ENCODE measurements at regions not wholly inside any gene's neighbourhood (a gene's known extent, or its start where the extent isn't known, plus 50 kb on each side); places are given as distances from the start of the nearest gene placed in this dataset.

DNA sequence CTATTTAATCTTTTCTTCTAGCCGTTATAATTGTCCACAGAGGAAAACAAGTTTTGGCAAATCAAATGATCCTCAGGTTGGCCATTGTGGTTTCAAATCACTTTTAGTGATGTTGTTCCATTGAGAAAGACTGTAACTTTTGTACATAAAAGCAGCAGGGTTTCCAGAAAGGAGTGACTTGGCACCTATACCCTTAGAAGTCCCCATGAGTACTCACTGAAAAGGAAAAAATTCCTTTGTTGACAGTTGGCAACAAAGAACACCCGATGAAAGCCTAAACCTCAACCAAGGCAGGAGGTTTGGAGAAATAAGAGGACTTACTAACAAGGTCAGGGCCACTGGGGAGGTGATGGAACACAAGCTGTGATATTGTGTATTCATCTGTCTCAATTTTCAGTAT is 474.4 kb downstream of the RAPGEF2 start:
- TF ChIP-seq, protein P1, sequence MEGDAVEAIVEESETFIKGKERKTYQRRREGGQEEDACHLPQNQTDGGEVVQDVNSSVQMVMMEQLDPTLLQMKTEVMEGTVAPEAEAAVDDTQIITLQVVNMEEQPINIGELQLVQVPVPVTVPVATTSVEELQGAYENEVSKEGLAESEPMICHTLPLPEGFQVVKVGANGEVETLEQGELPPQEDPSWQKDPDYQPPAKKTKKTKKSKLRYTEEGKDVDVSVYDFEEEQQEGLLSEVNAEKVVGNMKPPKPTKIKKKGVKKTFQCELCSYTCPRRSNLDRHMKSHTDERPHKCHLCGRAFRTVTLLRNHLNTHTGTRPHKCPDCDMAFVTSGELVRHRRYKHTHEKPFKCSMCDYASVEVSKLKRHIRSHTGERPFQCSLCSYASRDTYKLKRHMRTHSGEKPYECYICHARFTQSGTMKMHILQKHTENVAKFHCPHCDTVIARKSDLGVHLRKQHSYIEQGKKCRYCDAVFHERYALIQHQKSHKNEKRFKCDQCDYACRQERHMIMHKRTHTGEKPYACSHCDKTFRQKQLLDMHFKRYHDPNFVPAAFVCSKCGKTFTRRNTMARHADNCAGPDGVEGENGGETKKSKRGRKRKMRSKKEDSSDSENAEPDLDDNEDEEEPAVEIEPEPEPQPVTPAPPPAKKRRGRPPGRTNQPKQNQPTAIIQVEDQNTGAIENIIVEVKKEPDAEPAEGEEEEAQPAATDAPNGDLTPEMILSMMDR (IDR thresholded peaks at IDR 0.05): no peak
- no peak for TF ChIP-seq POLR2A (IDR thresholded peaks at IDR 0.05)
- no peak for TF ChIP-seq EP300 (IDR thresholded peaks at IDR 0.05; ENCODE audit: low read depth)
